T-helper 2 cell treated with Interferon-gamma antibody and Interleukin-4, amounts not matched to agents 5 μg/mL and 100 μg/mL, for 36 hours (primary cell): ENCODE measurements at regions not wholly inside any gene's neighbourhood (a gene's known extent, or its start where the extent isn't known, plus 50 kb on each side); places are given as distances from the start of the nearest gene placed in this dataset.
"Not testable (repeated sequence)": the region's sequence is repeated elsewhere in the genome, so short reads cannot be mapped to it uniquely, and the experiment has no call there.

Source experiments
- DNase-seq: peaks from one replicate; pipeline ENCODE4 v3.0.0; 2021; ENCODE audit warnings: low spot score
- H3K27ac Mint-ChIP-seq: one replicate; pipeline ENCODE4 v1.8.0; 2021; ENCODE audit warnings: mild to moderate bottlenecking, mixed read lengths
- H3K27me3 Mint-ChIP-seq: one replicate; pipeline ENCODE4 v1.8.0; 2021; ENCODE audit warnings: low read depth, mixed read lengths
- H3K36me3 Mint-ChIP-seq: one replicate; pipeline ENCODE4 v1.8.0; 2021; ENCODE audit warnings: low read depth, mixed read lengths
- H3K4me1 Mint-ChIP-seq: one replicate; pipeline ENCODE4 v1.8.0; 2021; ENCODE audit warnings: low read depth, mixed read lengths
- H3K4me3 Mint-ChIP-seq: one replicate; pipeline ENCODE4 v1.8.0; 2022; ENCODE audit warnings: mild to moderate bottlenecking, moderate library complexity, mixed read lengths
- H3K9me3 Mint-ChIP-seq: one replicate; pipeline ENCODE4 v1.8.0; 2021; ENCODE audit warnings: mixed read lengths

- Mint-ChIP-seq H3K27ac (no peak overlapping the region), H3K4me3 (no peak overlapping the region), H3K36me3 (no peaks in the 10 kb centered on the region)
Observed at GRCh38 chr9:102652471-102652870, 342.7 kb upstream of the CYLC2 start.

GRCh38 chr9:102650896-102651295, 344.2 kb upstream of the CYLC2 start:
- DNase-seq = no peak
- Mint-ChIP-seq H3K27ac (no peak overlapping the region), H3K27me3 (no peaks in the 10 kb centered on the region), H3K4me3 (no peak overlapping the region), H3K9me3 (no peaks in the 10 kb centered on the region), H3K36me3 (no peaks in the 10 kb centered on the region), H3K4me1 (no peaks in the 10 kb centered on the region)

More at GRCh38 chr9:102652471-102652870, 342.7 kb upstream of the CYLC2 start:
- no peak for DNase-seq
- H3K4me1 Mint-ChIP-seq = no peaks in the 10 kb centered on the region
- H3K27me3 Mint-ChIP-seq = no peaks in the 10 kb centered on the region
- no peaks in the 10 kb centered on the region for H3K9me3 Mint-ChIP-seq

GRCh38 chr9:102642651-102643050, 352.5 kb upstream of the CYLC2 start:
- no peak for DNase-seq
- H3K4me3 Mint-ChIP-seq = no peak overlapping the region
- no peaks in the 10 kb centered on the region for H3K36me3 Mint-ChIP-seq
- H3K27me3 Mint-ChIP-seq = no peaks in the 10 kb centered on the region
- no peaks in the 10 kb centered on the region for H3K4me1 Mint-ChIP-seq
- no peak overlapping the region for H3K27ac Mint-ChIP-seq
- no peaks in the 10 kb centered on the region for H3K9me3 Mint-ChIP-seq

- H3K4me3 Mint-ChIP-seq = no peak overlapping the region
- H3K36me3 Mint-ChIP-seq = no peaks in the 10 kb centered on the region
- no peak overlapping the region for H3K27ac Mint-ChIP-seq
- H3K9me3 Mint-ChIP-seq = no peaks in the 10 kb centered on the region
- no peaks in the 10 kb centered on the region for H3K4me1 Mint-ChIP-seq
- DNase-seq = no peak
- no peaks in the 10 kb centered on the region for H3K27me3 Mint-ChIP-seq
Observed at GRCh38 chr9:102631559-102631958, 363.6 kb upstream of the CYLC2 start.

GRCh38 chr9:102609461-102609860, 385.7 kb upstream of the CYLC2 start:
- H3K27me3 Mint-ChIP-seq = no peaks in the 10 kb centered on the region
- peaks cover 22% of the 10 kb centered on the region for H3K9me3 Mint-ChIP-seq
- no peaks in the 10 kb centered on the region for H3K36me3 Mint-ChIP-seq
- no peak overlapping the region for H3K27ac Mint-ChIP-seq
- no peaks in the 10 kb centered on the region for H3K4me1 Mint-ChIP-seq
- DNase-seq = no peak
- H3K4me3 Mint-ChIP-seq = no peak overlapping the region

- not testable (repeated sequence) for H3K4me1 Mint-ChIP-seq, H3K27ac Mint-ChIP-seq, H3K36me3 Mint-ChIP-seq, DNase-seq, H3K27me3 Mint-ChIP-seq, H3K4me3 Mint-ChIP-seq
- peaks cover 35% of the 10 kb centered on the region for H3K9me3 Mint-ChIP-seq
Observed at GRCh38 chr9:102603198-102604195, 391.6 kb upstream of the CYLC2 start.

- H3K27me3 Mint-ChIP-seq = no peaks in the 10 kb centered on the region
- no peaks in the 10 kb centered on the region for H3K4me1 Mint-ChIP-seq
- DNase-seq = no peak
- no peaks in the 10 kb centered on the region for H3K36me3 Mint-ChIP-seq
- no peak overlapping the region for H3K27ac Mint-ChIP-seq
- no peak overlapping the region for H3K4me3 Mint-ChIP-seq
- peaks cover 17% of the 10 kb centered on the region for H3K9me3 Mint-ChIP-seq
Observed at GRCh38 chr9:102594241-102594640, 400.9 kb upstream of the CYLC2 start.

- Mint-ChIP-seq H3K36me3 (no peaks in the 10 kb centered on the region), H3K27ac (no peak overlapping the region), H3K4me3 (no peak overlapping the region), H3K27me3 (no peaks in the 10 kb centered on the region), H3K9me3 (peaks cover 5% of the 10 kb centered on the region), H3K4me1 (no peaks in the 10 kb centered on the region)
- no peak for DNase-seq
Observed at GRCh38 chr9:102587281-102587680, 407.9 kb upstream of the CYLC2 start.

GRCh38 chr9:102569436-102569835, 425.7 kb upstream of the CYLC2 start:
- Mint-ChIP-seq H3K4me1 (no peaks in the 10 kb centered on the region), H3K27me3 (no peaks in the 10 kb centered on the region), H3K36me3 (no peaks in the 10 kb centered on the region), H3K27ac (no peak overlapping the region), H3K9me3 (peaks cover 4% of the 10 kb centered on the region), H3K4me3 (no peak overlapping the region)
- DNase-seq = no peak

GRCh38 chr9:102551346-102551745, 443.8 kb upstream of the CYLC2 start:
- peaks cover 39% of the 10 kb centered on the region for H3K9me3 Mint-ChIP-seq
- DNase-seq = no peak
- H3K27ac Mint-ChIP-seq = no peak overlapping the region
- no peak overlapping the region for H3K4me3 Mint-ChIP-seq
- no peaks in the 10 kb centered on the region for H3K36me3 Mint-ChIP-seq
- H3K4me1 Mint-ChIP-seq = no peaks in the 10 kb centered on the region
- no peaks in the 10 kb centered on the region for H3K27me3 Mint-ChIP-seq

- H3K4me3 Mint-ChIP-seq = no peak overlapping the region
- no peak overlapping the region for H3K27ac Mint-ChIP-seq
- H3K27me3 Mint-ChIP-seq = no peaks in the 10 kb centered on the region
Observed at GRCh38 chr9:102550886-102551285, 444.2 kb upstream of the CYLC2 start.

GRCh38 chr9:102550266-102550665, 444.9 kb upstream of the CYLC2 start:
- no peak overlapping the region for H3K4me3 Mint-ChIP-seq
- no peaks in the 10 kb centered on the region for H3K27me3 Mint-ChIP-seq
- DNase-seq = no peak
- H3K36me3 Mint-ChIP-seq = no peaks in the 10 kb centered on the region
- peaks cover 39% of the 10 kb centered on the region for H3K9me3 Mint-ChIP-seq
- no peaks in the 10 kb centered on the region for H3K4me1 Mint-ChIP-seq
- no peak overlapping the region for H3K27ac Mint-ChIP-seq

More at GRCh38 chr9:102550886-102551285, 444.2 kb upstream of the CYLC2 start:
- H3K4me1 Mint-ChIP-seq = no peaks in the 10 kb centered on the region
- H3K9me3 Mint-ChIP-seq = peaks cover 39% of the 10 kb centered on the region
- no peaks in the 10 kb centered on the region for H3K36me3 Mint-ChIP-seq
- DNase-seq = no peak

- Mint-ChIP-seq H3K4me3 (no peak overlapping the region), H3K9me3 (peaks cover 7% of the 10 kb centered on the region), H3K4me1 (no peaks in the 10 kb centered on the region), H3K27ac (no peak overlapping the region), H3K36me3 (no peaks in the 10 kb centered on the region), H3K27me3 (no peaks in the 10 kb centered on the region)
- DNase-seq = no peak
Observed at GRCh38 chr9:102534031-102534430, 461.1 kb upstream of the CYLC2 start.

GRCh38 chr9:102521097-102521755, 473.9 kb upstream of the CYLC2 start:
- DNase-seq = no peak
- Mint-ChIP-seq H3K27me3 (no peaks in the 10 kb centered on the region), H3K4me1 (no peaks in the 10 kb centered on the region), H3K36me3 (no peaks in the 10 kb centered on the region), H3K9me3 (peaks cover 24% of the 10 kb centered on the region), H3K4me3 (no peak overlapping the region), H3K27ac (no peak overlapping the region)
